ENCODE measurements at regions not wholly inside any gene's neighbourhood (a gene's known extent, or its start where the extent isn't known, plus 50 kb on each side); places are given as distances from the start of the nearest gene placed in this dataset.

DNA sequence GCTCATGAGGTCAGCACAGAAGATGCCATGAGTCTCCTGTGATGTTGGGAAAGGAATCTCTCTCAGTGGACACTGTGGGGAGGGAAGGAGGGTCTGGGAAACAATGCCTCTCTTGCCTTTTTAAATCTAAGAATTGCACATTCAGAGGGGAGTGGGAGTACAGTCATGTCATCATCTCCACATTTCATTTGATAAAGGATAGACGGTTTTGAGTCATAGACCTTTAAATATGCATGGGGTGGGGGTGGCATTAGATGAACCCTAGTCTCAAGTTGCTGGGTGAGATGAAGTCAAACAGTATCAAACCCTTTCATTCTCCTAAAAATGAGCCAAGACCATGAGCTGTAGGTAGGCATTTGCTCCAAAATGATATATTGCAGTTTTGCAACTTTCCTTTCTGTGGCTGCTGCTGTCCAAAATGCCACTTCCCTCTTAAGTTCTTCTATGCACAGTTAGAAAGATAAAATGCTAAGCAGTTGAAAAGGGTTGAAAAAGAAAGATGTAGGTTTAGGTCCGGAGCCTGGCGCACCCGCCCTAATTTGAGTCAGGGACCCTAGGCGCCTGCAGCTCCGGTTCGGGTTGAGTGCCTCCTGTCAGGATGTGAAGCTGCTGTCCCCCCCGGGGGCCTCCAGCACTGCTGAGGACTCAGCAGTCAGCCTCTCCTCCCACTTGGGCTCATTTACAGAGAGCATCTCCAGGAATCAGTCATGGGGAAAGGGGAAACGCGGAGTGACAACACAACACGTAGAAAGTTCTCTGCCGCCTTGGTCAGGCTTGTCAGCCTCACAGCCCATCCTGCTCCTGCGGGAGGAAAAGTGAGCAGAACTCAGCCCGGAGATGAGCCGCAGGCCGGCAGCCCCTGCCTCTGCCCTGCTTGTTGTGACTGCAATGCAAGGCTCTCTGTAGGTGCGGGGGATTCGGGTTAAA, 479.3 kb upstream of the RUNX1 start:
- H3K4me1 ChIP-seq = peaks cover 11 to 15% of the 10 kb centered on the region in 2 donors
- H3K4me3 ChIP-seq (replicated peaks in 1 of 3) = peak overlapping the region in 1 of 3 donors; percentile 5
- no peaks in the 10 kb centered on the region for H3K36me3 ChIP-seq
- 21 to 29% methylated on average over 17 to 18 of the region's 18 CpGs for WGBS, 2 donors
- peak; percentile 42 to 53 for DNase-seq
- intact Hi-C loops (cut with DNase I) = no loop called here
- H3K27ac ChIP-seq = peak overlapping the region in 2 of 3 donors; percentile 33 to 50
- TF ChIP-seq CTCF (IDR thresholded peaks at IDR 0.05) = no peak
- TF ChIP-seq POLR2A (IDR thresholded peaks at IDR 0.05) = no peak
- no peaks in the 10 kb centered on the region for H3K27me3 ChIP-seq
- no peaks in the 10 kb centered on the region for H3K9me3 ChIP-seq

- no peaks in the 10 kb centered on the region for H3K36me3 ChIP-seq
- no peaks in the 10 kb centered on the region for H3K27me3 ChIP-seq
- intact Hi-C loops (cut with DNase I) = no loop called here
- peaks cover 11 to 15% of the 10 kb centered on the region in 2 donors for H3K4me1 ChIP-seq
- H3K9me3 ChIP-seq = no peaks in the 10 kb centered on the region
- TF ChIP-seq POLR2A (IDR thresholded peaks at IDR 0.05) (no peak), CTCF (IDR thresholded peaks at IDR 0.05) (no peak)
- 89 to 100% methylated on average over 1 of the region's 1 CpG for WGBS, 2 donors
- DNase-seq = no peak
- H3K27ac ChIP-seq = no peak overlapping the region
- no peak overlapping the region for H3K4me3 ChIP-seq (replicated peaks in 1 of 3)
Measured at GRCh38 chr21:35527358-35527757, 478.3 kb upstream of the RUNX1 start.

GRCh38 chr21:35525443-35525842, 476.3 kb upstream of the RUNX1 start:
- Histone ChIP-seq H3K9me3 (no peaks in the 10 kb centered on the region), H3K4me3 (replicated peaks in 1 of 3) (no peak overlapping the region), H3K27me3 (no peaks in the 10 kb centered on the region), H3K36me3 (no peaks in the 10 kb centered on the region), H3K27ac (no peak overlapping the region), H3K4me1 (peaks cover 11 to 15% of the 10 kb centered on the region in 2 donors)
- 60 to 78% methylated on average over 2 of the region's 2 CpGs for WGBS, 2 donors
- TF ChIP-seq POLR2A (IDR thresholded peaks at IDR 0.05) = no peak
- TF ChIP-seq CTCF (IDR thresholded peaks at IDR 0.05) = no peak
- intact Hi-C loops (cut with DNase I) = no loop called here
- DNase-seq = no peak

DNA sequence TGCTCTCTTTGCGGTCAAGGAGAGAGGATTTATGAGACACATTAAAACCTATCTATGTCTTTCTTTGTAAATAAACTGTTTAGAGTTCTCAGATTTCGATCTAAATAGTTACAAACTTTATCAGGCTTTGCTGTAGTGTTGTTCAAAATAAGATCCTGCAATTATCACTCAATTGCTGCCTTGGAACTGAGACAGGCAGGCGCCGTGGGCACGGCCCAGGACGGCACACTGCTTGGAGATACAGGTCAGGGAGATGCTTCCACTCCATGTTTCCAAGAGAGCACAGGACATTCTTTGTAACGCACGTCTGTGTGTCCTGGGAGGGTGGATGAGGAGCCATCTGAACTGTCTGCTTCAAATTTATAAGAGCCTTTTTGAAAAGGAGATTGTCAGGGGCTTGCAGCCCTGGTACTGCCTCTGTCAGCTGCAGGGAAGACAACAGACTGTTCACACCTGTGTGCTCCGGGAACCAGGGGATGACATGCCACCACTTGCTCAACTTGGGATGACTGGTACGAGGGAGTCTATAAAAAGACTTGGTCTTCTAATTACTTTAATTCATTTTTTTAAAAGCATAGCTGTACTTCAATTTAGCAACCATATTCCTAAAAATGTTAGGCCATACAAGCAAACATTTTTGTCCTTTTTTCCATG, 472.9 kb upstream of the RUNX1 start:
- no peak for DNase-seq
- TF ChIP-seq CTCF (IDR thresholded peaks at IDR 0.05) = no peak
- no peak for TF ChIP-seq POLR2A (IDR thresholded peaks at IDR 0.05)
- Histone ChIP-seq H3K27me3 (no peaks in the 10 kb centered on the region), H3K27ac (no peak overlapping the region), H3K4me3 (replicated peaks in 1 of 3) (no peak overlapping the region), H3K36me3 (no peaks in the 10 kb centered on the region), H3K4me1 (no peaks in the 10 kb centered on the region), H3K9me3 (no peaks in the 10 kb centered on the region)
- WGBS, 2 donors = 93 to 96% methylated on average over 10 of the region's 10 CpGs
- intact Hi-C loops (cut with DNase I) = no loop called here

DNA sequence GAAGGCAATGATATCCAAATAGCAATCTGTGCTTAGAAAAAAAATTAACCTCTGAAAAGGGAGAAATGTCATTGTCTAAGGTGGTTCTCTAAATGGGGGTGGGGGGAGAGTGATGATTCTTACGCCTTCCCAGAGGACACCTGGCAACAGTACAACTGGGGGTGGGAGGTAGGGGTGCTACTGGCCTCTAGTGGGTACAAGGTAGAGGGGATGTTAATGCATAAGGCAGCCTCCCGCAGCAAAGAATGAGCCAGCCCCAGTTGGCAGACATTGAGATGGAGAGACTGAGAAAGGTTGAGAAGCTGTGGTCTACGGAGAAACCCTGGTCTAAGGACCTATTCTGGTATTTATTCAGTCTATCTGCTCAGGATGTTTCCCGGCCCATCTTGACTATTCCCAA, 472.2 kb upstream of the RUNX1 start:
- no peak for TF ChIP-seq POLR2A (IDR thresholded peaks at IDR 0.05)
- TF ChIP-seq CTCF (IDR thresholded peaks at IDR 0.05) = no peak
- intact Hi-C loops (cut with DNase I) = no loop called here
- H3K4me3 ChIP-seq (replicated peaks in 1 of 3) = no peak overlapping the region
- no peak overlapping the region for H3K27ac ChIP-seq
- no peaks in the 10 kb centered on the region for H3K27me3 ChIP-seq
- no peaks in the 10 kb centered on the region for H3K4me1 ChIP-seq
- H3K9me3 ChIP-seq = no peaks in the 10 kb centered on the region
- no peaks in the 10 kb centered on the region for H3K36me3 ChIP-seq
- 85 to 93% methylated on average over 4 of the region's 4 CpGs for WGBS, 2 donors
- no peak for DNase-seq

Measured in thyroid gland (tissue), 4 donors.